ENCODE measurements at regions not wholly inside any gene's neighbourhood (a gene's known extent, or its start where the extent isn't known, plus 50 kb on each side); places are given as distances from the start of the nearest gene placed in this dataset.
"Not testable (repeated sequence)": the region's sequence is repeated elsewhere in the genome, so short reads cannot be mapped to it uniquely, and the experiment has no call there.

GRCh38 chr4:171256223-171256622 lies 557.0 kb upstream of the GALNTL6 start:
- no peak for TF ChIP-seq CTCF (conservative IDR thresholded peaks at IDR 0.05; ENCODE audit: control insufficient read depth, insufficient read depth, low read depth, low read length)
- H3K4me3 ChIP-seq (ENCODE audit: control insufficient read depth, low read depth, low read length) = no peak overlapping the region
- DNase-seq (ENCODE audit: low read depth) = no peak

- no peak for TF ChIP-seq CTCF (conservative IDR thresholded peaks at IDR 0.05; ENCODE audit: control insufficient read depth, insufficient read depth, low read depth, low read length)
- DNase-seq (ENCODE audit: low read depth) = no peak
Measured at GRCh38 chr4:171246948-171247347, 566.3 kb upstream of the GALNTL6 start.

GRCh38 chr4:171242831-171243230 lies 570.4 kb upstream of the GALNTL6 start:
- DNase-seq (ENCODE audit: low read depth) = no peak
- no peak for TF ChIP-seq CTCF (conservative IDR thresholded peaks at IDR 0.05; ENCODE audit: control insufficient read depth, insufficient read depth, low read depth, low read length)
- no peak overlapping the region for H3K4me3 ChIP-seq (ENCODE audit: control insufficient read depth, low read depth, low read length)

More at GRCh38 chr4:171246948-171247347, 566.3 kb upstream of the GALNTL6 start:
- no peak overlapping the region for H3K4me3 ChIP-seq (ENCODE audit: control insufficient read depth, low read depth, low read length)

GRCh38 chr4:171239196-171239595 lies 574.0 kb upstream of the GALNTL6 start:
- TF ChIP-seq CTCF (conservative IDR thresholded peaks at IDR 0.05; ENCODE audit: control insufficient read depth, insufficient read depth, low read depth, low read length) = no peak
- DNase-seq (ENCODE audit: low read depth) = no peak
- H3K4me3 ChIP-seq (ENCODE audit: control insufficient read depth, low read depth, low read length) = no peak overlapping the region

- no peak overlapping the region for H3K4me3 ChIP-seq (ENCODE audit: control insufficient read depth, low read depth, low read length)
- no peak for DNase-seq (ENCODE audit: low read depth)
- no peak for TF ChIP-seq CTCF (conservative IDR thresholded peaks at IDR 0.05; ENCODE audit: control insufficient read depth, insufficient read depth, low read depth, low read length)
Measured at GRCh38 chr4:171235521-171235920, 577.7 kb upstream of the GALNTL6 start.

GRCh38 chr4:171229354-171229753 lies 583.9 kb upstream of the GALNTL6 start:
- not testable (repeated sequence) for DNase-seq (ENCODE audit: low read depth); H3K4me3 ChIP-seq (ENCODE audit: control insufficient read depth, low read depth, low read length)

- TF ChIP-seq CTCF (conservative IDR thresholded peaks at IDR 0.05; ENCODE audit: control insufficient read depth, insufficient read depth, low read depth, low read length) = no peak
- no peak overlapping the region for H3K4me3 ChIP-seq (ENCODE audit: control insufficient read depth, low read depth, low read length)
- DNase-seq (ENCODE audit: low read depth) = no peak
Measured at GRCh38 chr4:171221181-171221580, 592.0 kb upstream of the GALNTL6 start.
